GM11168 (cell line): ENCODE measurements at regions not wholly inside any gene's neighbourhood (a gene's known extent, or its start where the extent isn't known, plus 50 kb on each side); places are given as distances from the start of the nearest gene placed in this dataset.

Experiments
- in situ Hi-C: fragments of 300-500 bp; cut with MboI; formaldehyde crosslinking; loops from one replicate; pipeline ENCODE4 v1.12.0; 2022; ENCODE audit warnings: low sequenced_read_pairs; ENCODE audit not compliant: unreplicated experiment

DNA sequence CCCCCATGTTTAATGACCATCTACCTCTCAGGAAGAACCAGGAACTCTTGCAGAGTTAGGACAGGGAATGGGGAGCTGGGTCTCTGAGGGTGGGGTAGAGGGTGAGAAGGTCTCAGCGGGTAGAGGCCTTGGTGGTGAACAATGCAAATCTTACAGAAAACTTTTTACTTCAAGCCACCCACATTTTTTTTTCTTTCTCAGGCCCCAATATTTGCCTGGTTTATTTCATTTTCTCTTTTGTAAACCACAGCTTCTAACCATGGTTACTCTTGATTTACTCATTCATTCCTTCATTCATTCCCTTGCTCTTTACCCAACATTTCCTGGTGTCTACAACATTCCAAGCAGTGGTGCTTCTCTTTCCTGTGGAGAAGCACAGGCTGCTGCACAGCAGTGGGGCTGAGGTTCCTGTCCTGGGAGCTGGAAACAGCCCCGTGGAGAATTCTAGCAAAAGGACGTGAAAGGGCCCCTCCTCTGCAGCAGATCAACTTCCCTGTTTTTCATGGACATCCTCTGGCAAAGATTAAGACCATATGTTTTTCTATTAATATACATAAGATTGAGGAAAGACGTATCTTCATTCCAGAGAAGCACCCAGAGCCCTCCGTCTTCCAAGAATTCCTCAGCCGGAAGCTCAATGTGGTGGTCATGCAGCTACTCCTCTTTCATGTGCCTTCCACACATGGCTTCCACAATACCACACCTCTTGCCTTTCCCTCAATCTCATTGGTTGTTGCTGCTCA, 224.4 kb upstream of the SESN3 start:
- in situ Hi-C loops: no loop called here

DNA sequence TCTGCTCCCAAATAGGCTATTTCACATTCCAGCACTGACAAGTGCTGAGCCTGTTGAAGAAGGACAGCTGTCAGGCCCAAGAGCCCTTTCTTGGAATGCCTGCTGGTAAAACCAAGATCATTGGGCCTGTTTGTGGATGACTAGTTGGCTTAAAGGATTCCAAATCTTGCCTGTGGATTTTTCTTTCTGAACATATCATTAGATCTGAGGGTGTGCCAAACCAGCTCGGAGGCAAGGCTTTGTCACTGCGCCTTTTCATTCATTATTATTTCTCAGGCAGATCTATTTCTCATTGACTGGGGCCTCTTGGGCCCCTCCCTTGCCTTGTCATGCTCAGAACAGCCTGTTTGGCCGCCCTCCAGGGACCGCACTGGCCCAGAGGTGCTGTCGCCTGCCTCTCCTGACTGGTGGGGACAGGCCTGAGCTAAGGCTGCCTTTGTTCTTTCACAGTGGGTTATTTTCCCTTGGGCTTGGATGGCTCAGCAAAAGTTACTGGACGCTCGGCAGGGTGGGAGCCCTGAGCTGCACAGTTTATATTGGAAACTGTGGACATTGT, 222.7 kb upstream of the SESN3 start:
- in situ Hi-C loops: no loop called here

DNA sequence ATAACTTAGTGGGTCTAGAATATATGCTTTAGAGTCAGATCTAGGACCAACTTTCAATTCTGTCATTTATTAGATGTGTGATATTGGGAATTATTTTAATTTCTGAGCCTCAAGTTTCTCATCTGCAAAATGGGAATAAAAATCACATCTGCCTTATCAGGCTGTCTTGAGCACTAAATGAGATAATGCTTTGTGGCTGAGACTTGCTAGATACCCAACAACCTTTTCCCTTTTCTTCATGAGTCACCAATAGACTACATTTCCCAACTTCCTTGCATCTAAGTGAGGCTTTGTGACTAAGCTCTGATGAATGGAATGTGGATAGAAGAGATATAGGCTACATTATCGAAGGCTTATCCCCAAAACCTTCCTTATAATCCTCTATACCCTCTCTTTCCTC, 220.7 kb upstream of the SESN3 start:
- in situ Hi-C loops: no loop called here

DNA sequence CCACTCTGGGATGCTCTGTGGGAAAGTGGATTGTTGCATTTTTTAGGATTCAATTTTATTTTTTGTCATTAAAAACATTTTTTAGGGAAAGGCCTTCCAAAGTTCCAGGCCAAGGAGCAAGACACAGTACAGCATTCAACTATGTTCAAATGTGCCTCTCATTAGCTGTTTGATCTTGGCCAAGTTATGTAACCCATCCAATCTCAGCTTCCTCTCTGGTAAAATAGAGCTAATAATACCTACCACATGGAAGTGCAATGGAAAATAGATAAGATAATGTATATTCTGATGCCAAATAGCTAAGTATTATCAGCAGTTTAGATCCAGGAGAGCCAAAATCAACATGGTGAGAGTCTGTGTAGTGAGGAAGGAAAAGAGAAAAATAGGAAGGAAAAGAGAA, 220.3 kb upstream of the SESN3 start:
- in situ Hi-C loops: no loop called here

DNA sequence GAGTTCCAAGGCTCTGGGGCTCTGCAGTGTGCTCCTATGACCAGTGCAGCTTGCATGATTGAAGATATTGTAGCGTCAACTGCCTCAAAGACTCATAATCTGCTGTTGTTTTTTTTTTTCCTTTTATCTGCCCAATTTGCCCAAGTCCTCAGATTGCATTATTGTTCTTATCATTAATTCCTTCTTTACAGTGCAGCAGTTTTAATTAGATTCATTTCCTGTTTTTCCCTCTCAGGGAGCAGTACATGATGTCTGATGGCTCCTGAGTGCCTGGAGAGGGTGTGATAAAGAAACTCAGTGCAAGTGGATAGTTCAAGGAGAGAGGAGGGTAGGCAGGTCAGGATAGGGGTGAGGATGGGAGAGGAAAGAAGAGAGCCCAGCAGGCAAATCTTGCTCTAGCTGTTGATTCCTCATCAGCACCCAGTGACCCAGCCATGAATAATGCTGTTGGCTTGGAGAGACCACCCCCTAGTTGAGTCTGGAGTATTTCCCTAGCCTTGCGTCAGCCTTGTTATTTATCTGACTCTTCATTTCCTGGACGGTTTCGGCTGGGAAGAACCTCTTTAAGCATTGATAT, 219.6 kb upstream of the SESN3 start:
- in situ Hi-C loops: no loop called here

DNA sequence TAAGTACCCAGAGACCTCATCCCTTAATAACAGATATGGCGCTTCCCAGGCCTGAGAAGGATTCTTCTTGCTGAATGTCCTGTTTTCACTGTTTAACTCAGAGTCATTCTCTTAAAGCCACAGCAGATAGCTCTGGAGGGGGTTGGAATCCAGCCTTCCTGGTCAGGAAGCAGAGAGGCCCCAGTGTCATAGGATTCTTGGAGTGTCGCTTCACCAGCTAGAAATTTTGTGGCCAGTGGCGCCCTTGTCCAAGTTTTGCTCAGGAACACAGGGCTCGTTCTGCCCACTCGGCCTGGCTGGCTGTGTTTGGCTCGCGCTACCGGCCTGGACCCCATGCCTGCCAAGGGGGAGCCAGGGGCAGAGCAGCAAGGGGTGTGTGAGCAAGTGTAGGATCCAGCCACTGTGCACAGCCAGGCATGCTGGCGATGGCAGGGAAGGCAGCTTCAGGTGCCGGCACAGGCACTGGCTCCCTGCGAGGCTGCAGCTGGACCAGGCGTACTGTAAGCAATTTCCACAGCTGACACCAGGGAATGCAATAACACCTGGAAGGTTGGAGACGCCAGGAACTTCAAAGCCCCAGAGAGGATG, 214.8 kb upstream of the SESN3 start:
- in situ Hi-C loops: no loop called here

DNA sequence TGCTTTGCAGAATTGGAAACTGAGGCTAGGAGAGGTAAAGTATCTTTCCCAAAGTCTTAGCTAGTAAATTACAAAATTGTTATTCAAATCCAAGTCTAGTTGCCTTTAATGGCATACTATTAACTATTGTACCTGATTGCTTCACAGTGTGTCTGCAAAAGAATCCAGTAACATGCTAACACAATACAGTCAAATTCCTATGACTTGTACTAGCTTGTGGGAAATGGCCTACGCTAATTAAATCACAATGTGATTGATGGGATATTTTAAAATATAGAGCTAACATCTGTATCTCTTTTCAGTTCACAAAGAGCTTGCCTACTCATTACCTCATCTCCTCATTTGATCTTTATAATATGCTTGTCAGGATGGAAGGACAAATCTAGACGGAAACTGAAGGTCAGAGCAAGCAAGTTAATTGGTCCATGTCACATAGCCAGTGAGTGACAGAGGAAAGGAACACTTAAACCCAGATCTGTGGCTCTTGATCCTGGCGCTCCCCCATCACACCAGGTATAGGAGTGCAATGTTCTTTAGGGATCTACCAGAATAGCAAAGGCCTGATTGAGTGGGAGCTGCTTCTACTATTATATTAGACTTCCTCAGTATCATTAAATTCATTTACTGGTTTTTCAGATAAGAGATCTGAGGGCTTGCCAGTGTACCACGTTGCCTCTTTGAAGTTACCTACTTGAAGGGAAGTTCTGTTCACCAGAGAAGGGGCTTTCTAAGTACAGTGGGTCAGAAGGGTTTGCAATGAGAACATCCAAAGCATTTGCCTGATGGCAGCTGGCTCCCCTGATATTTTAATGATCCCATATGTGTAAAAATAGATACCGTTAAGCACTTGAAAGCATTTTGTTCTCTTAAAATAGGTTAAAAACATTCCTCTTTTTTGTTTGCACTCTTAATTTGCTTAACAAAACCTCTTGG, 213.6 kb upstream of the SESN3 start:
- in situ Hi-C loops: no loop called here

DNA sequence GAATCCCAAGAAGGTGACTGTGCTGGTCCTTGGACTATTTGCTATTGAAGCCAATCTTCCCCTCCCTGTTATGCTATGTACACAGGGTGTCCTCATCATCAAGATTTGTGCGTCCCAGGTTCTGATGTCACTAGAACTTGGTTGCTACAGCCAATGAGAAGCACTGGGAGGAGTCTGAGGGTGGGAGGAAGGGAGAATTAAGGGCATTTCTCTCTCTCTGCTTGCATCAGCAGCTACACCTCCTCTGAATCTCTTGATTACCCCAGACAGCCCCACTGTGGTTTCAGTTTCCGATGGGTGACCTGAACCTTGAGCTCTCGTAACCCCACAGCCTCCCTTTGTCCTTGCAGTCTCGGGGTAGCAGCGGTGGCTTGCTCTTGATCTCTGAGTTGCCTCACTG, 212.4 kb upstream of the SESN3 start:
- in situ Hi-C loops: no loop called here

DNA sequence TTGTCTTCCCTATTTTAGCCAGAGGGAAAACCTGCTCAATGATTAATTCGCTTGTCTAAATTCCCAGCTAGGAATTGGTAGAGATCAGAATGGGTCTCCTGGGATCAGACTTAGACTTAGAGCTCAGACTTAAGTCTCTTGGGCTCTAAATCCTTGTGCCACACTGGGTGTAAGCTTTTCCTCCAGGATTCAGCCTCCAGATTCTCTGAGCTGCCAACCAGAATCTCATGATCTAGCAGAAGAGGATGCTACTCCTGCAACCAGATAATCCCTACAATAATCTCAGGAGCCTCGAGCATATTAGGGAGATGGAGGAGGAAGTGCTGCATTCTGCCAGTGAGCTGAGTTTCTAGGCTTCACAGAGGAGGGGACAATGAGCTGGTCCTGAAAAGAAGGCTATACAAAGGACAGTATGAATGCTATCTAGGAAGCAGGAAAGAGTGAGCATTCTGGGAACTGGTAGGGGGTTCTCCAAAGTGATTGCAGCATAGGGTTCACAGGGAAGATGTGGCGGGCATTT, 211.6 kb upstream of the SESN3 start:
- in situ Hi-C loops: no loop called here

DNA sequence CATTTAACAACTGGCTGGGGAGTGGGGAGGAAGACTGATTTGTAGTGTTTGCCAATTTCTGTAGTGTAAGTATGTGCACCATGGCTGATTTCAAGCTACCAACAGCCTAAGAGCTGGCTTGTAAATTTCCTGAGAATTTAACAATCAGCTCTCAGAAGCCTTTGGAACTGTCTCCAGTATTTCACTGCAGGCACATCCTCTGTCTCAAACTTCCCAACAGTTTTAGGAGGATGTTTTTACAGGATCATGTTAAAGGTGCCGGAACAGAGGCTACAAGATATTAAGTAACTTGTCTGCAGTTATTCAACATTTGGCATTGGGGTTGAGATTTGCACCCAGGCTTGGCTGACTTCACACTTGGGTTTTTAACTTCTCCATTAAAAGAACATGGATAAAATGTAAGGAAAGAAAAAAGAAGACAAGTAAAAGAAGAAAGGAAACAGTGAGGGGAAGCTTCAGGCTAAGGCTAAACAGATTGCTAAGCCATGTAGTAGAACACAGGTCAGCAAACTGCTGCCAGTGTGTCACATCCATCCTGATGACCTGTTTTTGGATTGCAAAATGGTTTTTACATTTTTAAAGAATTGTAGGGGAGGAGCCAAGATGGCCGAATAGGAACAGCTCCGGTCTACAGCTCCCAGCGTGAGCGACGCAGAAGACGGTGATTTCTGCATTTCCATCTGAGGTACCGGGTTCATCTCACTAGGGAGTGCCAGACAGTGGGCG, 204.8 kb upstream of the SESN3 start:
- in situ Hi-C loops: no loop called here

DNA sequence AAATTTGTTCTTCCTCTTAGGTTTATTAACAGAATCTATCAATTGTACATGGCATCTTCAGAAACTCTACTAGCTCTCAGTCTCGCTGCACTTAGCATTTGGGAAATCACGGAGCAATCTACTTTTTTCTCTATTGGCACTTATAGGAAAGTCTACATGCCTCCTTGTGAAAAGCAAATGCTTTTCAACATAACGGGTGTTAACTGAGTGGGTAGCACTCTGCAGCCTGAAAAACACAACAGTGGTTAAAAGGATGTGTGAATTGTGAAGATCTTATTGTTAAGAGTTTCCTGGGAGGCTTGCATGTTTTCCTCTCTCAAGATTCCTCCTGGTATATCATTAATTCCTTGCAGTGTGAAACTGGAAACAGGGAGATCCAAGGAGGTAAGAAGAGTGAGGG, 204.2 kb upstream of the SESN3 start:
- in situ Hi-C loops: no loop called here

DNA sequence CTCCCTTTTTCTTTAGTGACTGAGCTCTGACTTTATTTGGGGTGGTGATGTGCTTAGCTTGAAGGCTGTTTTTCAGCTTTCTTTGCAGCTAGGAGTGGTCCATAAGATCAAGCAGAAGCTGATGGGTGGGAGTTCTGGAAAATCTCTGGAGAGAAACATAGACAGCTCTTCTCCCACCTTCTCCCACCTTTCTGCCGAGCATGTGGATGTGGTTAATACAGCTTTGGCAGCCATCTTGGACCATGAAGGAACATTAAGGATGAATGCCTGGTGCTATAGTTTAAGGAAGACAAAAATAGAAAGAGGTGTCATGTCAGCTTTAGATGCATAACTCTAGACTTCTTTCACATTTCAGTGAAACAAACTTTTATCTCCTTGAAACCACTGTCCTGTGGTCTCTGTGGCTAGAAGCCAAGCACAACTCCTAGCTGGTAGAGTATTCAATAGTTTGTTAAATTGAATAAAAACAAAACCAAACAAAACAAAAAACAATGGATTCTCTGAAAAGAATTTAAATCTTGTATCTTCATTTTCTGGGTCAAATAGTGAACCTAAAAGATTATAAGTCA, 203.6 kb upstream of the SESN3 start:
- in situ Hi-C loops: no loop called here

DNA sequence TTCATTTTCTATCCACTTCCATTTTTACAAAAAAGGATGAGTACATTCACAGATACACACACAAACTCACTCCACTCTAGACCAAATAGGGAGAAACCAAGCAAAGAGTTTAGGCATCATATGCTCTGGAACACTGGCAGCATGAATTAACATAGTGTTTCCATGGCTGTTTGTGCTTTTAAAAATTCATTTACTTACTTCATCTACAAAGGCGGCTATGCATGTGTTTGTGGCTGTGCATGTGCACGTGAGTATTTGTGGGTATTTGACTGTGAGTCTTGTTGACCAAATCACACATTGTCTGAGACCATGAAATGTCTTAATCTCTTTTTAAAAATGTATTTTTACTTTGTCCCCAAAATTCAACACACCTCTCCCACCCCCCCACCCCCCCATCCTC, 203.0 kb upstream of the SESN3 start:
- in situ Hi-C loops: no loop called here

DNA sequence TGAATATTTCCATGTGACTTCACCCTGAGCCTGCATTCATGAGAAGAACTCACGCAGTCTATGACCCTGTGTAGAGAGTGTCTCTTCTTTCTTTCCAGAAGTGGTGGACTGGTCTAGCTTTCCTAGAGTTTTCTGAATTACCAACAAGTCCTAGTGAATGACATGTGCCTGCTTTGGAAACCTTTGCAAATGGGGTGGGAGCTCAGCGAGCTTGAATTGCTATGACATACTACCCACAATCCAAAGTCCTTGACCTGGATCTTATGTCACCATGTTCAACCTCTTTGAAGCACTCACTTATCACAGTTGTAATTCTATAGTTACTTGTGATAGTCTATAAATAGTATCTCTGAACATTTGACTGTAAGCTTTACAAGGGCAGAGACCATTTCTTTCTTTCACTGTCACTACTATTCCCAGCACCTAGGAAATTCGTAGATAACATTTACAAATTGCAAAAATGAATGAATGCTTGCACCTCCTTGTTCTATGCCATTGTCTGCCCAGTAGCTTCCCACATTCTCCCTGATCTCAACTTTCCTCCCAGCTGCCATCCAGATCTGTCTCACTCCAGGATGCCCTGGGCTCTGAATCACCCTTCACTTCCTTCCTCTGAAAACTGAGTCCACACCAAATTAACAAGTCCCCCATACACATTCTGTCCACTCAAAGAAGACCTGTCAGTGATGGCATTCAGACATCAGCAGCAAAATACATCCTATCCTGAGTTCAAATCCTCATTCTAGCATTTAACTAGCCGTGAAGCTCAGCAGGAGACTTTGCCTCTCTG, 201.9 kb upstream of the SESN3 start:
- in situ Hi-C loops: no loop called here

DNA sequence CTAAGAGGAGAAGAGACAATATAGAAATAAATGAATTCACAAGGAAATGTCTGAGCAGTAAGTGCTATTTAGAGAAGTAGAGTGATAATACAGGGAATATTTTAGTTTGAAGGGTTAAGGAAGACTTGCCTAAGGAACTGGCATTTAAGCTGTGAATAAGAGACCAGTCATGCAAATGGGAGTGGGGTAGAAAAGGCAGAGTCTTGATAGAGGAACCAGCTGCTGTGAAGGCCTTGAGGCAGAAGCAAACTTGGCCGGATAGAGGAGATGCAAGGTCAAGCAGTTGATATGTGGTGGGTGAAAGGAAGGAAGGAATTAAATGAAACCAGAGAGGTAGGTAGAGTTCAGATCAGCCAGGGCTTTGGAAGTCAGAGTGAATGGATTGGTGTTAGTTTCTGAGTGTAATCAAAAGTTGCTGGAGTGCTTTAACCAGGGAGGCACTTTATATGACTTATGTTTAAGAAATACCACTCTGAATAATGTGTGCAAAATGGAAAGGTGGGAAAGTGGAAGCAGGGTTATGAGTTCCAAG, 198.4 kb upstream of the SESN3 start:
- in situ Hi-C loops: no loop called here

DNA sequence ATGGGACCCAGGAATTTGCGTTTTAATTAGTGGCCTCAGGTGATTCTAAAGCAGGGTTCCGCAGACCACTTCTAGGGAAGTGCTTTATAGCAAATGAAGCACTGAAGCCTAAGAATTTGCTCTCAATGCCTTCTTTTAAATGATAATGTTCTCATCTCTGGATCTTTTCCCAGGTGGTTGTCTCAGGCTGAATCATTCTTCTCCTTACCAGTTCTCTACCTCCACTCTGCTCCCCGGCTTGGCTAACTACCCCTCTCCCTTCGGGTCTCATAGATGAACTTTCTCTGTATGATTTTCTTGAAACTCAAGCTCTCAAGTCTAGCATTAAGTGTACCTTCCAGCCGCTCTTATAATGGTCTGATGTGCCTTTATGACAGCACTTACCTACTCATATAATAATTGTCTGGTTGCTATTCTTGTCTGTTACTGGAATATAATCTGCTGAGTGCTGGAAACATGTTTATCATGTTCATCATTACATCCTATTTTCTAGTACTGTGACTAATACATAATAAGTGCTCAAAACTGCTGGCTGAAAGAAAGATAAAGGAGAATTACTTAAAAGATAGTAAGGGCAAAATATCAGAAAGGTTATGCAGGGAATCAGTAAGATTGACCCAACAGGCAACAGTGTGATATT, 195.9 kb upstream of the SESN3 start:
- in situ Hi-C loops: no loop called here

DNA sequence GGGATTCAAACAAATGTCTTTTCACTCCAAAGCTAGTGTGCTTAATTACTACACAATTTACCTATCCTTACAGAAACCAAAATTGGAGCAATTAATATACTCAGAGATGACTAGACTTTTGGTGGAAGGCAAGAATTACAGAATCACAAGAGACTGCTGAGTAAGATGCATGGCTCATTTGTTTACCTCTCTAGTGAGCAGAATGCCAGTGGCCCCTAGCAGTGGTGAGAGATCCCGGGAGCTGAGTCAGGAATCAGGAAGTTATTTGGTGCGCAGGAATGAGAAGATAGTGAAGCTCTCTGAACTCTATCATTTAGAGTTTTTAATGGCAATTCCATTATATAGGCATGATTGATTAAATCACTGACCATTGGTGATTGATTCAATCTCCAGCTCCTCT, 188.9 kb upstream of the SESN3 start:
- in situ Hi-C loops: no loop called here

DNA sequence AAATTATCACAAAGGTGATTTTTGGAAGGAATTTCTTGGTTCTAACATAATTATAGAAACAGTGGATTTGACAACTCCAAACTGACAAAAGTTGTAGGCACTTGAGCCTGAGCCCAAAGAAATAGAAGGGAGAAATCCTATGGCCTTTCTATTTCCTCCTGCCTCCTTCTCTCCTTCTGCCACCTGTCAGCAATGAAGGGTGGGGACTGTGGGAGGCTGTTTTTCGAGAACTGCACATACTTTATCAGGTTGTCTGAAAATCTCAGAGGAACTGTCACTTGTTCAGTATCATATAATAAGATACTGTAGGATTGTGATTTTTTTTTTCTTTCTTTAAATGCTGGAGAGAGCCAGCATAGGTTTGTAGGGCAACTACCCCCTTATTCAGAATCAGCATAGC, 187.9 kb upstream of the SESN3 start:
- in situ Hi-C loops: no loop called here
